Keratinocyte (primary cell): ENCODE measurements at regions not wholly inside any gene's neighbourhood (a gene's known extent, or its start where the extent isn't known, plus 50 kb on each side); places are given as distances from the start of the nearest gene placed in this dataset.
"Not testable (repeated sequence)": the region's sequence is repeated elsewhere in the genome, so short reads cannot be mapped to it uniquely, and the experiment has no call there.

Source experiments
- CTCF ChIP-seq, 3 experiments: IDR thresholded peaks in 1 of 3; conservative IDR thresholded peaks in 1 of 3; optimal IDR thresholded peaks in 1 of 3; 2 replicates in 2 of 3; 3 replicates in 1 of 3; pipeline versions ENCODE3 to v1.5.1; 2011; ENCODE audit warnings: low read length in 3 of 3, mild to moderate bottlenecking in 3 of 3, moderate library complexity in 2 of 3, control low read depth in 1 of 3, inconsistent platforms in 1 of 3; ENCODE audit not compliant: insufficient read depth in 2 of 3; ENCODE audit errors: extremely low read depth in 1 of 3
- EZH2 ChIP-seq: IDR thresholded peaks from one replicate; pipeline ENCODE4 v1.6.1; 2012; ENCODE audit warnings: inconsistent platforms, mild to moderate bottlenecking, low read length, moderate library complexity

GRCh38 chr15:77895145-77895544, 182.4 kb downstream of the TBC1D2B start:
- TF ChIP-seq CTCF (optimal IDR thresholded peaks at IDR 0.05 in 1 of 3, IDR thresholded peaks at IDR 0.05 in 1 of 3, conservative IDR thresholded peaks at IDR 0.05 in 1 of 3; ENCODE audit: extremely low read depth in 1 of 3, insufficient read depth in 2 of 3, low read length in 3 of 3); EZH2: not testable (repeated sequence)
